ENCODE measurements at regions not wholly inside any gene's neighbourhood (a gene's known extent, or its start where the extent isn't known, plus 50 kb on each side); places are given as distances from the start of the nearest gene placed in this dataset.
"Not testable (repeated sequence)": the region's sequence is repeated elsewhere in the genome, so short reads cannot be mapped to it uniquely, and the experiment has no call there.

DNA sequence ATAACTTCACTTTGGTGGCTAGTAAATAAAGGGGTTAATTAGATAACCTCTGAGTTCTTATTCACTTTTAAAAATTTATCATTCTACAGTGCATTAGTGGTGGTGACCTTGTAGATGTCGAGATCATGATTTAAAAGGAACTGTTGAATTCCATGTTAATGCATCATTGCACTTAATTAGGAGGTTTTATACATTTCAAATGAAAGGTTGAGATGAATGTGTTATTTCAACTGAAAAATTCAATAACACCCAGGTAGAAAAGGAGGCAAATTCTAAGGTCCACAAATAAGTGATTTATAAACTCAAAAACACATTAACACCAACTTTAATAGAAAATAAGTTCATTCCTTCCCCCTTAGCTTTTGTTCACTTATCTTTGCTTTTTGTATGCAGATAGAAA lies 58.3 kb upstream of the TMEM170B start:
- no peak overlapping the region for H3K27ac ChIP-seq
- no peak for TF ChIP-seq ZFX (IDR thresholded peaks at IDR 0.05; ENCODE audit: borderline replicate concordance)
- TF ChIP-seq, protein P1, sequence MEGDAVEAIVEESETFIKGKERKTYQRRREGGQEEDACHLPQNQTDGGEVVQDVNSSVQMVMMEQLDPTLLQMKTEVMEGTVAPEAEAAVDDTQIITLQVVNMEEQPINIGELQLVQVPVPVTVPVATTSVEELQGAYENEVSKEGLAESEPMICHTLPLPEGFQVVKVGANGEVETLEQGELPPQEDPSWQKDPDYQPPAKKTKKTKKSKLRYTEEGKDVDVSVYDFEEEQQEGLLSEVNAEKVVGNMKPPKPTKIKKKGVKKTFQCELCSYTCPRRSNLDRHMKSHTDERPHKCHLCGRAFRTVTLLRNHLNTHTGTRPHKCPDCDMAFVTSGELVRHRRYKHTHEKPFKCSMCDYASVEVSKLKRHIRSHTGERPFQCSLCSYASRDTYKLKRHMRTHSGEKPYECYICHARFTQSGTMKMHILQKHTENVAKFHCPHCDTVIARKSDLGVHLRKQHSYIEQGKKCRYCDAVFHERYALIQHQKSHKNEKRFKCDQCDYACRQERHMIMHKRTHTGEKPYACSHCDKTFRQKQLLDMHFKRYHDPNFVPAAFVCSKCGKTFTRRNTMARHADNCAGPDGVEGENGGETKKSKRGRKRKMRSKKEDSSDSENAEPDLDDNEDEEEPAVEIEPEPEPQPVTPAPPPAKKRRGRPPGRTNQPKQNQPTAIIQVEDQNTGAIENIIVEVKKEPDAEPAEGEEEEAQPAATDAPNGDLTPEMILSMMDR (IDR thresholded peaks at IDR 0.05) = no peak

GRCh38 chr6:11478586-11478985 lies 59.0 kb upstream of the TMEM170B start:
- H3K27ac ChIP-seq = no peak overlapping the region
- TF ChIP-seq, protein P1 (IDR thresholded peaks at IDR 0.05) = no peak
- TF ChIP-seq ZFX (IDR thresholded peaks at IDR 0.05; ENCODE audit: borderline replicate concordance) = no peak

DNA sequence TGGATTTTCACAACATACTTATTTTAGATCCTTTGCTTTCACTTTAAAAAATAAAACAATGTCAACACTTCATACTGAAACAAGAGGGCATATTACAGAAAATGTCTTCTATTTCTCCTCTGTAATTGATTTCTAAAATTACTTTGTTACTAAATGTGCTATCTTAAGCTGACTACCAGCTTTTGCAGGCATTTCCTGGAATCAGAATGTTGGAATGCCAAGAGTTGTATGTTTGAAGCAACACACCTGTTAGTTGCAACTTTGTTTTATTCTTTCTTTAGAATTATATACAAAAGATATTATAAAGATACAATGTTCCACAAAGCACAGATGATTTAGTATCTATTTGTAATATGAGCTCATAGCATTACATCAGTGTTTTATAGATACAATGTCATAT lies 62.5 kb upstream of the TMEM170B start:
- no peak overlapping the region for H3K27ac ChIP-seq

DNA sequence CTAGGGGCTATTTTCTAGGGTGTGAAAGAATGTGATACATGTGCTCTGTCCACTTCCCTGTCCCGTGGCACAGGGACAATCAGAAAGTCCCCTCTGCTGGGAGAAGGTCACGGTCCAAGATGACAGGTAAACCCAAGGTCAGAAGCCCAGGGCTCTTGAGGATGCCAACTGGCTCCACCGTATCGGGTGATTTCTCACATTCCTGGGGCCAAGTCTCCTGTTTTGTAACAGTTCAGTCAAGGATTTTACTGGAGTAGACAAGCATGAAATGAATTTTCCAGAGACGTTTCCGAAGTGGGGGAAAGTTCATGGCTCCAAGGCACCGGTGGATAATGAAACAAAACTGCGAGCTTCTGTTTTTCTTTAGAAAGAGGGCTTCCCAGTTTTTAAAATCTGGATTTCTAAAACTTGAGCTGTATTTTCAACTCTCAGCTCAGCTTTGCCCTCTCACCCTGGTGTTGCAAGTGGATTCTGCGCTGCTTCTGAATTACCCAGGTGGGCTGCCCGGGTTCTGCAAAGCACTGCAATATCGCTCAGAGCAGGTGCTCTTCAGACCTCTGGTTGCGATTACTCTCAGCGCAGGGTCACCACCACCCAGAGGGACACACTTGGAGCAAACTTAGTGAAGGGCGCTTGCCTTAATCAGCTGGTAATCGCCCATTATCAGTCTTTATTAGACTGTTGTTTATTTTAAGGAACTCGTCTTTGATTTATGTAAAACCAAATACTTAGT lies 64.4 kb upstream of the TMEM170B start:
- TF ChIP-seq, protein P1 (IDR thresholded peaks at IDR 0.05) = no peak
- no peak for TF ChIP-seq ZFX (IDR thresholded peaks at IDR 0.05; ENCODE audit: borderline replicate concordance)
- H3K27ac ChIP-seq = no peak overlapping the region

More for the DNA sequence above, 62.5 kb upstream of the TMEM170B start:
- no peak for TF ChIP-seq ZFX (IDR thresholded peaks at IDR 0.05; ENCODE audit: borderline replicate concordance)
- TF ChIP-seq, protein P1 (IDR thresholded peaks at IDR 0.05) = no peak

GRCh38 chr6:11471261-11471660 lies 66.3 kb upstream of the TMEM170B start:
- TF ChIP-seq, protein P1 (IDR thresholded peaks at IDR 0.05) = no peak
- no peak for TF ChIP-seq ZFX (IDR thresholded peaks at IDR 0.05; ENCODE audit: borderline replicate concordance)
- H3K27ac ChIP-seq = no peak overlapping the region

DNA sequence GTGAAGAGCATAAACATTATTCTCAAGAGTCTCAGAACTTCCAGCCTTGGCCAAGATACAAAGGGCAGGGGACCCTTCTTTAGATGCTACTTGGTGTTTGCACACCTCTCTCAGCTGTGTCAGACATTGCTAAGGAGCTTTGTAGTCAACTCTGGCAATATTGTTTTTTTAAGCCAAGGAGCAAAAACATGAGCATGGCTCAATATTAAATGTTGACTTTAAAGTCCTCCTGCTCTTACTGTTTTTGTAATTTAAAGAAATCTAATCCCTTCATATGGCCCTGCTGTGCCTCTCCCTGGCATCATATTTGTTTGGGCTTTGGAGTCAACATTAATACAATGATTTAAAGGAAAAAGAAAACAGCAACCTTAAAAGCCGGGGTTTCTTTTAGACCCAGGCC lies 67.9 kb upstream of the TMEM170B start:
- TF ChIP-seq, protein P1 (IDR thresholded peaks at IDR 0.05) = no peak
- TF ChIP-seq ZFX (IDR thresholded peaks at IDR 0.05; ENCODE audit: borderline replicate concordance) = no peak
- H3K27ac ChIP-seq = no peak overlapping the region

DNA sequence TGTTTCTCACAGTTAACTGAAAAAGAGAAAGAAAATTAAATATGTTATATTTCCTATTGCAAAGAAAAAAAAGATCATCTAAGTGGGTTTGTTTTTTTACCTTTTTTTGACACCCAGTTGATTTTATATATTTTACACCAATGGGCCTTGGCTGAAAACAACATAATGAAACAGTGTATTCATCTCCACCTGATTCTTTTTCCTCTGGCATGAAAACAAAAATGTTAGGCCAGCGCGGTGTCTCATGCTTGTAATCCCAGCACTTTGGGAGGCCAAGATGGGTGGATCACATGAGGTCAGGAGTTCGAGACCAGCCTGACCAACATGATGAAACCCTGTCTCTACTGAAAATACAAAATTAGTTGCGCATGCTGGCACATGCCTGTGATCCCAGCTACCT lies 69.3 kb upstream of the TMEM170B start:
- not testable (repeated sequence) for H3K27ac ChIP-seq

DNA sequence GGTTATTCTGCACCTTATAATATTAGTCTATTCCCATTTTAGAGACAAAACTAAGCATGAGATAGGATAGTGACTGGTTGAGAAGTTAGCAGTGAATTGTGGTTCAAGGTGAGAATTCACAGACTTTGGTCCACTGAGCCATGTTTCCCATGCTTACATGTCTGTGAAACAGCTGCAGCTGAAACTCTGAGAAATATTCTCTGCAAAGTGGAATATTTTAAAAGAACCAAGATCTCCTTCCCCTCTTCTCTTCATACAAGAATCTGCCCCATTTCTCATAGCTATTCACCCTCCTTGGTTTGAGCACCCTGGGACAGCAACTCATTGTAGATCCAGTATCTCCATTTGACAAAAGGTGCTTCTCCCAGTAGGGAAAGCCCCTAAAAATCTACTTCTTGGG lies 70.2 kb upstream of the TMEM170B start:
- H3K27ac ChIP-seq = no peak overlapping the region
- TF ChIP-seq, protein P1 (IDR thresholded peaks at IDR 0.05) = no peak
- TF ChIP-seq ZFX (IDR thresholded peaks at IDR 0.05; ENCODE audit: borderline replicate concordance) = no peak
